Heart left ventricle (tissue), 16 donors: ENCODE measurements at regions not wholly inside any gene's neighbourhood (a gene's known extent, or its start where the extent isn't known, plus 50 kb on each side); places are given as distances from the start of the nearest gene placed in this dataset.

Source experiments
- ATAC-seq, 4 donors: fragments of 200-7000 bp; cut with Tn5 transposase; one replicate each; pipeline ENCODE4 v1.9.1; 2020 to 2022; ENCODE audit warnings: moderate library complexity in 4 of 4, mild to moderate bottlenecking in 3 of 4, moderate number of reproducible peaks in 1 of 4
- DNase-seq, 5 donors: peaks; one replicate each; pipeline ENCODE4 v3.0.0-alpha.2; 2020
- H3K27ac ChIP-seq, 12 donors: fragments of 200-600 bp; sonication (generic) in 4 of 12; one replicate each; pipeline versions ENCODE4 v1.5.0 to v1.8.0; 2016 to 2022; ENCODE audit warnings: mild to moderate bottlenecking in 2 of 12
- H3K27me3 ChIP-seq, 9 donors: fragments of 200-600 bp; sonication (generic) in 2 of 9; one replicate each; pipeline versions ENCODE4 v1.5.1 to v1.8.0; 2016 to 2022; ENCODE audit warnings: mild to moderate bottlenecking in 3 of 9
- H3K36me3 ChIP-seq, 9 donors: fragments of 200-600 bp; sonication (generic) in 2 of 9; one replicate each; pipeline versions ENCODE4 v1.5.0 to v1.8.0; 2018 to 2022; ENCODE audit warnings: mild to moderate bottlenecking in 2 of 9
- H3K4me1 ChIP-seq, 12 donors: fragments of 200-600 bp; sonication (generic) in 4 of 12; one replicate each; pipeline versions ENCODE4 v1.5.0 to v1.8.0; 2016 to 2022; ENCODE audit warnings: mild to moderate bottlenecking in 3 of 12
- H3K4me3 ChIP-seq, 12 donors: fragments of 200-600 bp; sonication (generic) in 4 of 12; one replicate each; pipeline versions ENCODE4 v1.5.0 to v1.8.0; 2017 to 2022; ENCODE audit warnings: mild to moderate bottlenecking in 9 of 12, moderate library complexity in 4 of 12
- H3K9me3 ChIP-seq, 12 donors: fragments of 200-600 bp; sonication (generic) in 4 of 12; one replicate each; pipeline versions ENCODE4 v1.5.0 to v1.8.0; 2016 to 2022; ENCODE audit warnings: mild to moderate bottlenecking in 1 of 12
- POLR2A ChIP-seq, 2 donors: fragments of 450-650 bp; IDR thresholded peaks; one replicate each; pipeline ENCODE4 v1.6.1; 2017; ENCODE audit warnings: antibody characterized with exemption in 2 of 2, mild to moderate bottlenecking in 2 of 2, moderate library complexity in 2 of 2
- WGBS, 4 donors: extraction: QIAGEN DNeasy Blood & Tissue Kit in 2 of 4; methylation state at CpG; one replicate each; pipeline versions ENCODE4 v1.1.5 to v1.1.7; 2013 to 2018; 5-methylcytosine and 5-hydroxymethylcytosine counted together
- intact Hi-C, 10 donors: fragments of 100-400 bp; cut with DNase I; formaldehyde crosslinking; loops; one replicate each; pipeline versions ENCODE4 v1.11.1 to v1.14.2; 2022
- TF ChIP-seq, protein P1 (sequence below), 12 donors: fragments of 200-600 bp; sonication (generic) in 4 of 12; IDR thresholded peaks; one replicate each; pipeline versions ENCODE4 v1.5.0 to v1.8.0; 2018 to 2022; ENCODE audit warnings: antibody characterized with exemption in 12 of 12, mild to moderate bottlenecking in 5 of 12
- donor health status: ischemic (EF 13 %, LVEDD 7.1; RV severe dilation, severe dysfunction).
- donor health status: healthy with polysubstance abuse.
- donor health status: DM: no; HTN: yes; CAD: no.
- donor health status: DM: no; HTN: no; CAD: no.
- donor health status: ischemic (EF 25% LVEDD 6.9; RV normal size, moderate dysfunction).
- donor health status: ischemic (EF 25% LVEDD 5.7; RV mildly dilated, moderate dysfunction).
- donor health status: healthy.
- donor health status: DM: yes; HTN: yes; CAD: no.
- donor health status: ischemic (EF 35%, LVEDD 5.7; RV mildly dilated, moderate dysfunction).
- donor health status: nonischemic (EF 11% LVEDD 7.7; RV severe dilation, severe dysfunction).
- donor health status: DM: yes; HTN: yes; CAD: no.
- donor health status: PGD.
- donor health status: ischemic (EF 29% LVEDD 5.4; RV normal size, mild dysfunction).
- donor health status: nonischemic (EF 23%, LVEDD 6.1; RV moderate dilation, normal function).

DNA sequence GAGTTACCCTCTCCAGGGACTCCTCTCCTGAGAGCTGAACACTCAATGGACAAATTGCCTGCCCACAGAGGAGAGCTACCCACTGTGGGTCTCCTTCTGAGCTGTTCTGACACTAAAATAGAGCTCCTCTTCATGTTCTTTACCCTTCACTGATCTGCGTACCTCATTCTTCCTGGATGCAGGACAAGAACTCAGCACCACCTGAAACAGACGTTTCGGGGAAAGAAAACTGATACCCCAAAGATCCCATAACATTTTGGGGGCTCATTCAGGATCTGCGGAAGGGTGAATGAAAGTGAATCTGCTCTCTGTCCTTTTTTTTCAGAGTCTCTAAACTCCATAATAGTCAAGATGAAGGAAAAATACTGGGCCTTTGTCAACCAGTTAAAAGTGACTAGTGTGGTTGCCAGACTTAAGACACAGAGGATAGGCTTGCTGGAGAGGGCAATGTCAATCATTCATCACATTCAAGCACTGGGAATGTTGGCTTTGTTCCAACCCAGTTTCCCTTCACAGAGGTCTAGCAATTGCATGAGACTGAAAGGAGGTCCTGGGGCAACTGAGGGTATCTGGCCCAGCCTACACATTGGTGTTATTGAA is 136.7 kb upstream of the SLITRK6 start:
- Histone ChIP-seq H3K36me3 (no peaks in the 10 kb centered on the region), H3K9me3 (peaks cover 0 to 51% (median 26%) of the 10 kb centered on the region in 12 donors), H3K4me3 (no peak overlapping the region), H3K27me3 (no peaks in the 10 kb centered on the region), H3K4me1 (no peaks in the 10 kb centered on the region), H3K27ac (no peak overlapping the region)
- TF ChIP-seq, protein P1, sequence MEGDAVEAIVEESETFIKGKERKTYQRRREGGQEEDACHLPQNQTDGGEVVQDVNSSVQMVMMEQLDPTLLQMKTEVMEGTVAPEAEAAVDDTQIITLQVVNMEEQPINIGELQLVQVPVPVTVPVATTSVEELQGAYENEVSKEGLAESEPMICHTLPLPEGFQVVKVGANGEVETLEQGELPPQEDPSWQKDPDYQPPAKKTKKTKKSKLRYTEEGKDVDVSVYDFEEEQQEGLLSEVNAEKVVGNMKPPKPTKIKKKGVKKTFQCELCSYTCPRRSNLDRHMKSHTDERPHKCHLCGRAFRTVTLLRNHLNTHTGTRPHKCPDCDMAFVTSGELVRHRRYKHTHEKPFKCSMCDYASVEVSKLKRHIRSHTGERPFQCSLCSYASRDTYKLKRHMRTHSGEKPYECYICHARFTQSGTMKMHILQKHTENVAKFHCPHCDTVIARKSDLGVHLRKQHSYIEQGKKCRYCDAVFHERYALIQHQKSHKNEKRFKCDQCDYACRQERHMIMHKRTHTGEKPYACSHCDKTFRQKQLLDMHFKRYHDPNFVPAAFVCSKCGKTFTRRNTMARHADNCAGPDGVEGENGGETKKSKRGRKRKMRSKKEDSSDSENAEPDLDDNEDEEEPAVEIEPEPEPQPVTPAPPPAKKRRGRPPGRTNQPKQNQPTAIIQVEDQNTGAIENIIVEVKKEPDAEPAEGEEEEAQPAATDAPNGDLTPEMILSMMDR (IDR thresholded peaks at IDR 0.05) = no peak
- no peak for TF ChIP-seq POLR2A (IDR thresholded peaks at IDR 0.05)
- no peak for DNase-seq
- no peak for ATAC-seq
- intact Hi-C loops = no loop called here
- WGBS, 4 donors = 74 to 93% (median 83%) methylated on average over 4 of the region's 4 CpGs

DNA sequence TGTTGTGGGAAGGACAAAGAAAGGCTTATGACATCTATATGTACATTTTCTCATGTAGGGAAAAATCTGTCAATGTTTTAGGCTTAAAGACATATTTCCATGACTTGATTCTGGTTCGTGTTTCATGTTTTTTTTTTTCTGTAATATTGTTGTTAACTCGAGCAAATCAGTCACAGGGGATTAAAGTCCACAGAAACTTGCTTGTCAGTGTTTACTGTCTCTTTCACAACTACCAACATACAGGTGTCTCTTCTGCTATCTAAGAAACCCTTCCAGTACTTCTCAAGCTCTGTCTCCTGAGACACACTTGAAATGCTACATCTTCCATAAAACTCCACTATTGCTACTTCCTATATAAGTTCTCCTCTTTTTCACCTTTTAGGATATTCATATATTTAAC is 130.9 kb upstream of the SLITRK6 start:
- no peaks in the 10 kb centered on the region for H3K27me3 ChIP-seq
- 24 to 45% (median 30%) methylated on average over 2 of the region's 2 CpGs for WGBS, 4 donors
- peaks cover 0 to 29% (median 0%) of the 10 kb centered on the region in 12 donors for H3K9me3 ChIP-seq
- intact Hi-C loops = no loop called here
- TF ChIP-seq POLR2A (IDR thresholded peaks at IDR 0.05) = no peak
- TF ChIP-seq, protein P1 (IDR thresholded peaks at IDR 0.05) = no peak
- no peaks in the 10 kb centered on the region for H3K4me1 ChIP-seq
- H3K4me3 ChIP-seq = no peak overlapping the region
- DNase-seq (no peak), ATAC-seq (no peak)
- H3K27ac ChIP-seq = no peak overlapping the region
- no peaks in the 10 kb centered on the region for H3K36me3 ChIP-seq

DNA sequence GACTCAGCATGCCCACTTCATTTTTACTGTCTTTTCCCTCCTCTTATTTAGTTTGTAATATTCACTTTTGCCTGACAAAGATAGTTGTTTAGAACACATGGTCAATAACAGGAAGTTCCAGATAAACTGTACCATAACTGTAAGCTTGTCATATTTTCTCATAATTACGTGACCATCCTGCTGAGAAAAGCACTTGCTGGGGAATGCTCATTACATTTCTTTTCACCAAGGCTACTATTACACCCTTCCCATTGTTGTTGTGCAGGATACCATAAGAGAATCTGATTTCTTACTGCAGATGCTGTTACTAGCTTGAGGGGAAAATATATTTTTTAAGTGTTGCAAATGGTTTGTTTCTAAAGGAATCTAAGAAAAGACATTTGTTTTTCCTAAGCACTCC is 111.7 kb upstream of the SLITRK6 start:
- peaks cover 0 to 21% (median 6%) of the 10 kb centered on the region in 12 donors for H3K9me3 ChIP-seq
- no peaks in the 10 kb centered on the region for H3K4me1 ChIP-seq
- ATAC-seq (no peak), DNase-seq (no peak)
- H3K27ac ChIP-seq = no peak overlapping the region
- no peaks in the 10 kb centered on the region for H3K27me3 ChIP-seq
- no peaks in the 10 kb centered on the region for H3K36me3 ChIP-seq
- TF ChIP-seq, protein P1 (IDR thresholded peaks at IDR 0.05) = no peak
- no peak for TF ChIP-seq POLR2A (IDR thresholded peaks at IDR 0.05)
- intact Hi-C loops = no loop called here
- WGBS, 4 donors = 69 to 88% (median 81%) methylated on average over 1 of the region's 1 CpG
- no peak overlapping the region for H3K4me3 ChIP-seq

DNA sequence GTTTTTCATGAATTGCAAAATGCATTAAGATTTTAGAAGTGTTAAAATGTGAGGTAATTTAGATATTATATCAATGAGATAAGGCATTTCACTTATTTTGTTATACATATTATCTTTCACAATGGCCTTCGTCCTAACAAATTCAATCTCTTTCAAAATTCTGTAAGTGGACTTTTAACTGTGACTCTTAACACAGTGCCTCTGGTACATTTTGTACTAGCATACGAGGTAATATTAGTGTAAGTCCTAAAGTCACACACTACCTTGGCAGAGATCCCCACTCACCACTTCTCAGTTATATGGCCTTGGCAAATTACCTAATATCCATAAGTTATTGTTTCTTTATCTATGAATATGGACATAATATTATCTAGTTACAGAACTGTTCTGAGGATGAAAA is 101.3 kb upstream of the SLITRK6 start:
- 72 to 75% (median 73%) methylated on average over 2 of the region's 2 CpGs for WGBS, 4 donors
- Histone ChIP-seq H3K9me3 (peaks cover 0 to 8% (median 0%) of the 10 kb centered on the region in 12 donors), H3K36me3 (no peaks in the 10 kb centered on the region), H3K27me3 (no peaks in the 10 kb centered on the region), H3K4me1 (no peaks in the 10 kb centered on the region), H3K4me3 (no peak overlapping the region), H3K27ac (no peak overlapping the region)
- intact Hi-C loops = no loop called here
- no peak for TF ChIP-seq POLR2A (IDR thresholded peaks at IDR 0.05)
- TF ChIP-seq, protein P1 (IDR thresholded peaks at IDR 0.05) = no peak
- no peak for ATAC-seq
- DNase-seq = no peak
